ENCODE measurements at regions not wholly inside any gene's neighbourhood (a gene's known extent, or its start where the extent isn't known, plus 50 kb on each side); places are given as distances from the start of the nearest gene placed in this dataset.

GRCh38 chr21:19013916-19014315 is 610.3 kb upstream of the TMPRSS15 start:
- no peak for ATAC-seq
- H3K9me3 Mint-ChIP-seq = peaks cover 7% of the 10 kb centered on the region
- CTCF ChIA-PET = no interaction called here
- H3K27ac Mint-ChIP-seq = no peak overlapping the region
- no peak overlapping the region for H3K4me3 Mint-ChIP-seq
- no peaks in the 10 kb centered on the region for H3K4me1 Mint-ChIP-seq (ENCODE audit: low read depth)
- intact Hi-C loops (cut with micrococcal nuclease) = no loop called here
- POLR2A ChIA-PET = interaction anchor here (0.6 kb wide), 1 partner anchor 377 kb away, joined by 3 read pairs; no protein-coding TSS in a partner anchor
- DNase-seq = no peak
- no peaks in the 10 kb centered on the region for H3K36me3 Mint-ChIP-seq (ENCODE audit: low read depth)
- TF ChIP-seq CTCF (IDR thresholded peaks at IDR 0.05) = no peak
- no peaks in the 10 kb centered on the region for H3K27me3 Mint-ChIP-seq

- ChIA-PET CTCF (no interaction called here), POLR2A (no interaction called here)
- intact Hi-C loops (cut with micrococcal nuclease) = no loop called here
- H3K9me3 Mint-ChIP-seq = peaks cover 2% of the 10 kb centered on the region
- H3K27me3 Mint-ChIP-seq = no peaks in the 10 kb centered on the region
- ATAC-seq = no peak
- no peak for DNase-seq
- no peaks in the 10 kb centered on the region for H3K4me1 Mint-ChIP-seq (ENCODE audit: low read depth)
- H3K4me3 Mint-ChIP-seq = no peak overlapping the region
- H3K27ac Mint-ChIP-seq = no peak overlapping the region
- no peaks in the 10 kb centered on the region for H3K36me3 Mint-ChIP-seq (ENCODE audit: low read depth)
- TF ChIP-seq CTCF (IDR thresholded peaks at IDR 0.05) = no peak
These were observed 614.9 kb upstream of the TMPRSS15 start for GRCh38 chr21:19018529-19018928.

GRCh38 chr21:19022978-19023377 is 619.4 kb upstream of the TMPRSS15 start:
- H3K27ac Mint-ChIP-seq = no peak overlapping the region
- no peaks in the 10 kb centered on the region for H3K4me1 Mint-ChIP-seq (ENCODE audit: low read depth)
- ChIA-PET CTCF (no interaction called here), POLR2A (no interaction called here)
- no peaks in the 10 kb centered on the region for H3K27me3 Mint-ChIP-seq
- no peak for DNase-seq
- H3K9me3 Mint-ChIP-seq = peaks cover 4% of the 10 kb centered on the region
- no peak for TF ChIP-seq CTCF (IDR thresholded peaks at IDR 0.05)
- no peaks in the 10 kb centered on the region for H3K36me3 Mint-ChIP-seq (ENCODE audit: low read depth)
- intact Hi-C loops (cut with micrococcal nuclease) = no loop called here
- ATAC-seq = no peak
- H3K4me3 Mint-ChIP-seq = no peak overlapping the region

GRCh38 chr21:19026911-19027310 is 623.3 kb upstream of the TMPRSS15 start:
- ChIA-PET CTCF (no interaction called here), POLR2A (no interaction called here)
- no peak overlapping the region for H3K27ac Mint-ChIP-seq
- H3K27me3 Mint-ChIP-seq = no peaks in the 10 kb centered on the region
- H3K36me3 Mint-ChIP-seq (ENCODE audit: low read depth) = no peaks in the 10 kb centered on the region
- no peak for ATAC-seq
- intact Hi-C loops (cut with micrococcal nuclease) = no loop called here
- no peaks in the 10 kb centered on the region for H3K4me1 Mint-ChIP-seq (ENCODE audit: low read depth)
- peaks cover 13% of the 10 kb centered on the region for H3K9me3 Mint-ChIP-seq
- DNase-seq = no peak
- TF ChIP-seq CTCF (IDR thresholded peaks at IDR 0.05) = no peak
- H3K4me3 Mint-ChIP-seq = no peak overlapping the region

GRCh38 chr21:19029816-19030215 is 626.2 kb upstream of the TMPRSS15 start:
- POLR2A ChIA-PET = no interaction called here
- no peak for DNase-seq

More at GRCh38 chr21:19029816-19030215, 626.2 kb upstream of the TMPRSS15 start:
- Mint-ChIP-seq H3K9me3 (peaks cover 21% of the 10 kb centered on the region), H3K27me3 (no peaks in the 10 kb centered on the region), H3K4me1 (ENCODE audit: low read depth) (no peaks in the 10 kb centered on the region), H3K4me3 (no peak overlapping the region), H3K27ac (no peak overlapping the region), H3K36me3 (ENCODE audit: low read depth) (no peaks in the 10 kb centered on the region)
- CTCF ChIA-PET = no interaction called here
- no peak for TF ChIP-seq CTCF (IDR thresholded peaks at IDR 0.05)
- no peak for ATAC-seq
- intact Hi-C loops (cut with micrococcal nuclease) = no loop called here
